ENCODE measurements at regions not wholly inside any gene's neighbourhood (a gene's known extent, or its start where the extent isn't known, plus 50 kb on each side); places are given as distances from the start of the nearest gene placed in this dataset.

- H3K9ac ChIP-seq, result no peak overlapping the region
- no peaks in the 10 kb centered on the region for H3K9me2 ChIP-seq (ENCODE audit: insufficient read depth)
- H3K36me3 ChIP-seq (ENCODE audit: low read depth), result no peaks in the 10 kb centered on the region
- H3K9me3 ChIP-seq (ENCODE audit: low read depth), result no peaks in the 10 kb centered on the region
- H3K27ac ChIP-seq, result 0 out of 2 replicates have a peak overlapping the region, but pooled peaks have one; percentile 5
- TF ChIP-seq EZH2 (IDR thresholded peaks at IDR 0.05; ENCODE audit: insufficient read depth, poor library complexity, severe bottlenecking) (no peak), EZH2phosphoT487 (IDR thresholded peaks at IDR 0.05; ENCODE audit: insufficient read depth, low read depth) (no peak)
- no peaks in the 10 kb centered on the region for H3K27me3 ChIP-seq (replicated peaks; ENCODE audit: insufficient read depth)
- no peaks in the 10 kb centered on the region for H4K20me1 ChIP-seq (ENCODE audit: insufficient read depth)
- peaks cover 27% of the 10 kb centered on the region for H3K4me1 ChIP-seq (ENCODE audit: insufficient read depth)
- H3K4me2 ChIP-seq (ENCODE audit: unreplicated experiment), result peak overlapping the region; percentile 40
- no peak overlapping the region for H3K4me3 ChIP-seq
- H3F3A ChIP-seq (ENCODE audit: insufficient read depth), result peaks cover 8% of the 10 kb centered on the region
- in situ Hi-C loops (cut with MboI), result no loop called here
- 91% methylated on average over 2 of the region's 2 CpGs for WGBS, 2 experiments (ENCODE audit: low coverage in 1 of 2, low lambda C conversion rate in 2 of 2, missing lambda C conversion rate in 2 of 2)
- H2AFZ ChIP-seq, result peak overlapping the region; percentile 66
- peak; percentile 22 for DNase-seq
- H3K79me2 ChIP-seq (ENCODE audit: insufficient read depth), result no peaks in the 10 kb centered on the region
Measured at GRCh38 chr2:150557020-150557600, 69.6 kb upstream of the RND3 start.

GRCh38 chr2:150555611-150556356 is 68.3 kb upstream of the RND3 start:
- H3K4me3 ChIP-seq, result no peak overlapping the region
- peak overlapping the region; percentile 66 for H2AFZ ChIP-seq
- WGBS, 2 experiments (ENCODE audit: low coverage in 1 of 2, low lambda C conversion rate in 2 of 2, missing lambda C conversion rate in 2 of 2), result 56% methylated on average over 4 of the region's 4 CpGs
- H3K9me2 ChIP-seq (ENCODE audit: insufficient read depth), result no peaks in the 10 kb centered on the region
- H3K4me1 ChIP-seq (ENCODE audit: insufficient read depth), result peaks cover 27% of the 10 kb centered on the region
- H4K20me1 ChIP-seq (ENCODE audit: insufficient read depth), result no peaks in the 10 kb centered on the region
- H3K36me3 ChIP-seq (ENCODE audit: low read depth), result no peaks in the 10 kb centered on the region
- DNase-seq, result no peak
- H3K27ac ChIP-seq, result no peak overlapping the region
- no peaks in the 10 kb centered on the region for H3K9me3 ChIP-seq (ENCODE audit: low read depth)
- TF ChIP-seq EZH2 (IDR thresholded peaks at IDR 0.05; ENCODE audit: insufficient read depth, poor library complexity, severe bottlenecking) (no peak), EZH2phosphoT487 (IDR thresholded peaks at IDR 0.05; ENCODE audit: insufficient read depth, low read depth) (no peak)
- no peak overlapping the region for H3K9ac ChIP-seq
- peaks cover 8% of the 10 kb centered on the region for H3F3A ChIP-seq (ENCODE audit: insufficient read depth)
- H3K27me3 ChIP-seq (replicated peaks; ENCODE audit: insufficient read depth), result no peaks in the 10 kb centered on the region
- no peaks in the 10 kb centered on the region for H3K79me2 ChIP-seq (ENCODE audit: insufficient read depth)
- peak overlapping the region; percentile 40 for H3K4me2 ChIP-seq (ENCODE audit: unreplicated experiment)
- in situ Hi-C loops (cut with MboI), result no loop called here

GRCh38 chr2:150554046-150554445 is 66.6 kb upstream of the RND3 start:
- Histone ChIP-seq H3K27me3 (replicated peaks; ENCODE audit: insufficient read depth) (no peaks in the 10 kb centered on the region), H3K9me2 (ENCODE audit: insufficient read depth) (no peaks in the 10 kb centered on the region), H3K4me2 (ENCODE audit: unreplicated experiment) (no peak overlapping the region), H3K27ac (no peak overlapping the region), H3K9me3 (ENCODE audit: low read depth) (no peaks in the 10 kb centered on the region), H3F3A (ENCODE audit: insufficient read depth) (peaks cover 8% of the 10 kb centered on the region), H3K4me1 (ENCODE audit: insufficient read depth) (peaks cover 27% of the 10 kb centered on the region), H2AFZ (no peak overlapping the region), H3K79me2 (ENCODE audit: insufficient read depth) (no peaks in the 10 kb centered on the region), H4K20me1 (ENCODE audit: insufficient read depth) (no peaks in the 10 kb centered on the region), H3K9ac (no peak overlapping the region), H3K36me3 (ENCODE audit: low read depth) (no peaks in the 10 kb centered on the region), H3K4me3 (no peak overlapping the region)
- TF ChIP-seq EZH2phosphoT487 (IDR thresholded peaks at IDR 0.05; ENCODE audit: insufficient read depth, low read depth) (no peak), EZH2 (IDR thresholded peaks at IDR 0.05; ENCODE audit: insufficient read depth, poor library complexity, severe bottlenecking) (no peak)
- in situ Hi-C loops (cut with MboI), result no loop called here
- no peak for DNase-seq
- WGBS, 2 experiments (ENCODE audit: low coverage in 1 of 2, low lambda C conversion rate in 2 of 2, missing lambda C conversion rate in 2 of 2), result 38 to 52% methylated on average over 1 of the region's 1 CpG

GRCh38 chr2:150552041-150552820 is 64.8 kb upstream of the RND3 start:
- peaks cover 7% of the 10 kb centered on the region for H3F3A ChIP-seq (ENCODE audit: insufficient read depth)
- H3K36me3 ChIP-seq (ENCODE audit: low read depth), result no peaks in the 10 kb centered on the region
- peaks cover 24% of the 10 kb centered on the region for H3K4me1 ChIP-seq (ENCODE audit: insufficient read depth)
- no peaks in the 10 kb centered on the region for H3K9me3 ChIP-seq (ENCODE audit: low read depth)
- H2AFZ ChIP-seq, result no peak overlapping the region
- no peak overlapping the region for H3K4me2 ChIP-seq (ENCODE audit: unreplicated experiment)
- no peak overlapping the region for H3K4me3 ChIP-seq
- no peak for DNase-seq
- in situ Hi-C loops (cut with MboI), result no loop called here
- WGBS, 2 experiments (ENCODE audit: low coverage in 1 of 2, low lambda C conversion rate in 2 of 2, missing lambda C conversion rate in 2 of 2), result 92 to 96% methylated on average over 5 of the region's 5 CpGs
- TF ChIP-seq EZH2 (IDR thresholded peaks at IDR 0.05; ENCODE audit: insufficient read depth, poor library complexity, severe bottlenecking), result no peak
- no peak for TF ChIP-seq EZH2phosphoT487 (IDR thresholded peaks at IDR 0.05; ENCODE audit: insufficient read depth, low read depth)
- no peaks in the 10 kb centered on the region for H3K79me2 ChIP-seq (ENCODE audit: insufficient read depth)
- no peak overlapping the region for H3K27ac ChIP-seq
- no peaks in the 10 kb centered on the region for H3K27me3 ChIP-seq (replicated peaks; ENCODE audit: insufficient read depth)
- no peaks in the 10 kb centered on the region for H3K9me2 ChIP-seq (ENCODE audit: insufficient read depth)
- H4K20me1 ChIP-seq (ENCODE audit: insufficient read depth), result no peaks in the 10 kb centered on the region
- H3K9ac ChIP-seq, result no peak overlapping the region
